Gastrocnemius medialis (tissue), 4 donors: ENCODE measurements at regions not wholly inside any gene's neighbourhood (a gene's known extent, or its start where the extent isn't known, plus 50 kb on each side); places are given as distances from the start of the nearest gene placed in this dataset.

Source experiments
- ATAC-seq, 2 donors: fragments of 150-250 bp; one replicate each; pipeline ENCODE4 v1.9.1; 2016
- DNase-seq, 2 donors: peaks; one replicate each; pipeline ENCODE4 v3.0.0-alpha.2; 2019
- H3K27ac ChIP-seq, 4 donors: fragments of 200-600 bp; sonication (generic); 1 replicate in 1 of 4; 2 replicates in 3 of 4; pipeline ENCODE4 v1.5.1; 2016 to 2018; ENCODE audit warnings: mild to moderate bottlenecking in 2 of 4, moderate library complexity in 1 of 4
- H3K27me3 ChIP-seq, 3 donors: fragments of 200-600 bp; sonication (generic) in 2 of 3; 1 replicate in 1 of 3; 2 replicates in 2 of 3; pipeline versions ENCODE4 v1.5.1 to v1.6.0; 2016 to 2019; ENCODE audit warnings: mild to moderate bottlenecking in 1 of 3, moderate library complexity in 1 of 3
- H3K36me3 ChIP-seq, 2 donors: fragments of 200-600 bp; sonication (generic) in 1 of 2; one replicate each; pipeline ENCODE4 v1.5.1; 2017 to 2018
- H3K4me1 ChIP-seq, 2 donors: fragments of 200-600 bp; sonication (generic) in 1 of 2; one replicate each; pipeline ENCODE4 v1.5.1; 2016 to 2017; ENCODE audit warnings: mild to moderate bottlenecking in 2 of 2
- H3K4me3 ChIP-seq, 4 donors: fragments of 200-600 bp; sonication (generic) in 3 of 4; 1 replicate in 1 of 4; 2 replicates in 3 of 4; pipeline ENCODE4 v1.5.1; 2016 to 2019; ENCODE audit warnings: mild to moderate bottlenecking in 2 of 4
- H3K9me3 ChIP-seq, 3 donors: fragments of 200-600 bp; sonication (generic) in 2 of 3; 1 replicate in 1 of 3; 2 replicates in 2 of 3; pipeline ENCODE4 v1.5.1; 2016 to 2019
- POLR2A ChIP-seq, 2 donors: fragments of 450-650 bp; IDR thresholded peaks; one replicate each; pipeline ENCODE4 v1.6.1; 2017; ENCODE audit warnings: antibody characterized with exemption in 2 of 2, mild to moderate bottlenecking in 2 of 2, moderate library complexity in 2 of 2
- in situ Hi-C, 4 donors: fragments of 200-750 bp; cut with MboI; loops; one replicate each; pipeline versions ENCODE4 v1.15.0 to v1.8.0; 2017; ENCODE audit warnings: low sequenced_read_pairs in 4 of 4
- intact Hi-C: fragments of 100-400 bp; cut with DNase I; formaldehyde crosslinking; loops from one replicate; pipeline ENCODE4 v1.15.1; 2023; ENCODE audit warnings: low total_unique reads
- TF ChIP-seq, protein P1 (sequence below), 5 experiments: fragments of 450-650 bp in 3 of 5; fragments of 200-600 bp in 2 of 5; sonication (generic) in 2 of 5; IDR thresholded peaks in 4 of 5; conservative IDR thresholded peaks in 1 of 5; 1 replicate in 4 of 5; 2 replicates in 1 of 5; pipeline ENCODE4 v1.5.1; 2016 to 2019; ENCODE audit warnings: antibody characterized with exemption in 5 of 5, mild to moderate bottlenecking in 3 of 5, moderate library complexity in 3 of 5

DNA sequence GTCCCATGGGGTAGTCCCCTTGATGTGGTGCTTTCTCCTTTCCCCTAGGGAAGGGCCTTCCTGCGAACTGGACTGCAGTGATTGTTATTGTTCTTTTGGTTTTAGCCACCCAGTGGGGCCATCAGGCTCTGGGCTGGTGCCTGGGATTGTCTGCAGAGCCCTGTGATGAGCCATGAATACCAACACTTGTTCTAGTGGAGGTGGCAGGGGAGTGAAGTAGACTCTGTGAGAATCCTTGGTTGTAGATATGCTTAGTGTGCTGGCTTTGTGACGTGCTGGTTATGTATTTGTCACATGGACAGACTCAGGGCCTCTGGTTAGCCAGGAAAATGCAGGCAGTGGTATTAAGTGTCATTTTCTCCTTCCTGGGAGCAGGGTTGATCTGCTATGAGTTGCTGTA, 51.8 kb upstream of the NDUFB4 start:
- Histone ChIP-seq H3K9me3 (no peaks in the 10 kb centered on the region), H3K27ac (no peak overlapping the region), H3K27me3 (no peaks in the 10 kb centered on the region), H3K4me3 (no peak overlapping the region), H3K4me1 (no peaks in the 10 kb centered on the region), H3K36me3 (no peaks in the 10 kb centered on the region)
- TF ChIP-seq POLR2A (IDR thresholded peaks at IDR 0.05), result no peak
- TF ChIP-seq, protein P1, sequence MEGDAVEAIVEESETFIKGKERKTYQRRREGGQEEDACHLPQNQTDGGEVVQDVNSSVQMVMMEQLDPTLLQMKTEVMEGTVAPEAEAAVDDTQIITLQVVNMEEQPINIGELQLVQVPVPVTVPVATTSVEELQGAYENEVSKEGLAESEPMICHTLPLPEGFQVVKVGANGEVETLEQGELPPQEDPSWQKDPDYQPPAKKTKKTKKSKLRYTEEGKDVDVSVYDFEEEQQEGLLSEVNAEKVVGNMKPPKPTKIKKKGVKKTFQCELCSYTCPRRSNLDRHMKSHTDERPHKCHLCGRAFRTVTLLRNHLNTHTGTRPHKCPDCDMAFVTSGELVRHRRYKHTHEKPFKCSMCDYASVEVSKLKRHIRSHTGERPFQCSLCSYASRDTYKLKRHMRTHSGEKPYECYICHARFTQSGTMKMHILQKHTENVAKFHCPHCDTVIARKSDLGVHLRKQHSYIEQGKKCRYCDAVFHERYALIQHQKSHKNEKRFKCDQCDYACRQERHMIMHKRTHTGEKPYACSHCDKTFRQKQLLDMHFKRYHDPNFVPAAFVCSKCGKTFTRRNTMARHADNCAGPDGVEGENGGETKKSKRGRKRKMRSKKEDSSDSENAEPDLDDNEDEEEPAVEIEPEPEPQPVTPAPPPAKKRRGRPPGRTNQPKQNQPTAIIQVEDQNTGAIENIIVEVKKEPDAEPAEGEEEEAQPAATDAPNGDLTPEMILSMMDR (IDR thresholded peaks at IDR 0.05 in 4 of 5, conservative IDR thresholded peaks at IDR 0.05 in 1 of 5), result no peak
- in situ Hi-C loops, result no loop called here
- DNase-seq (no peak), ATAC-seq (no peak)
- intact Hi-C loops, result no loop called here

DNA sequence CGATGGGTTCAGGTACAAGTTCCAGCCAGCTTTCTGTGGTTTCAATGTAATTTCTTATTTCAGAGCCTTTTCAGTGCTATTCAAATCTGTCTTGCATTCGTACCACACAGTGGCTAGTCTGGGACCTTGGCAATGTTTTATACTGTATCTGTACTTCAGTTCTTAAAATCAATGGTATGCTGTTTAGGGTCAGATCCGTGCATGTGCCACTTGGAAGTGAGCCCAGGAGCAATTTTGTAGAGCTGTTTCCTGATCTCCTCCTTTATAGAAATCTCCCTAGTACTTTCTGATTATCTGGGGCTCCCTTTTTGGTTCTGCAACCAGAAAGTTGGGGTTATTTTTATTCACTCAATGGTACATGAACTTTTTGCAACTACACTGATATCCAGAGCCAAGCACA, 59.5 kb upstream of the NDUFB4 start:
- no peak for TF ChIP-seq POLR2A (IDR thresholded peaks at IDR 0.05)
- TF ChIP-seq, protein P1 (IDR thresholded peaks at IDR 0.05 in 4 of 5, conservative IDR thresholded peaks at IDR 0.05 in 1 of 5), result no peak
- no peaks in the 10 kb centered on the region for H3K9me3 ChIP-seq
- no peaks in the 10 kb centered on the region for H3K4me1 ChIP-seq
- in situ Hi-C loops (no loop called here), intact Hi-C loops (no loop called here)
- H3K27ac ChIP-seq, result no peak overlapping the region
- H3K36me3 ChIP-seq, result no peaks in the 10 kb centered on the region
- H3K4me3 ChIP-seq, result no peak overlapping the region
- no peak for DNase-seq
- no peaks in the 10 kb centered on the region for H3K27me3 ChIP-seq
- no peak for ATAC-seq

DNA sequence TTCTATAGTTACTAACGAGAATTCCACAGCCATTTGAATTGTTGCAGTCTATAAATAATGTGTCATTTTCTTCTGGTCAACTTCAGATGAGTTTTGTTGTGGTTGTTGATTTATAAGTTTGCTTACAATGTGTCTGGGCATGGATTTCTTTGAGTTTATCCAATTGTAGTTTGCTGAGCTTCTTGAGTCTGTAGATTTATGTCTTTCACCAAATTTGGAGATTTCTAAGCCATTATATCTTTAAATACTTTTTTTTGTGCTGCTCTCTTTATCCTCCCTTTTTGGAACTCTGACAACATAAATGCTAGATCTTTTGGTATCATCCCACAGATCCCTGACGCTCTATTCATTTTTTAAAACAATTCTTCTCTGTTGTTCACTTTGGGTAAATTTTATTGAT, 63.2 kb upstream of the NDUFB4 start:
- TF ChIP-seq POLR2A (IDR thresholded peaks at IDR 0.05), result no peak
- TF ChIP-seq, protein P1 (IDR thresholded peaks at IDR 0.05 in 4 of 5, conservative IDR thresholded peaks at IDR 0.05 in 1 of 5), result no peak
- Histone ChIP-seq H3K4me1 (no peaks in the 10 kb centered on the region), H3K36me3 (no peaks in the 10 kb centered on the region), H3K27me3 (no peaks in the 10 kb centered on the region), H3K27ac (no peak overlapping the region), H3K4me3 (no peak overlapping the region), H3K9me3 (no peaks in the 10 kb centered on the region)
- ATAC-seq (no peak), DNase-seq (no peak)
- intact Hi-C loops, result no loop called here
- in situ Hi-C loops, result no loop called here

DNA sequence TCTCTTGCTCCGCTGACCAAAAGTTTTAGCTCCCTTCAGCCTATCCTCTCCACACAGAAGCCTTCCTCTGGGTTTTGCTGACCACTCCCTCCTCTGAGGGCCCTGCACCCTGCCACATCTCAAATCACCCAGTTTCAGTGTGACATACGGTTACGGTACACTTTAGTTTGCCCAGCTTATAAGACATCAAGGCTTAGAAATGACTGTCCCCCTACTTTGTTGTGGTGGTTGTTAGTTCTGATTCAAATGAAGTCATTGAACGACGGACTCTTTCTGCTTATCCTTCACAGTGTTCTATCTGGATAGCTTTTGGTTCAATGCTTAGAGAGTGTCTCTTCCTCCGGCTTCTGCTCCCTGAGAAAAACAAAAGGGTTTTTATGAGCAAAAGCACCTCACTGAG, 68.0 kb upstream of the NDUFB4 start:
- no peaks in the 10 kb centered on the region for H3K4me1 ChIP-seq
- in situ Hi-C loops (no loop called here), intact Hi-C loops (no loop called here)
- ATAC-seq, result no peak
- H3K27ac ChIP-seq, result no peak overlapping the region
- no peaks in the 10 kb centered on the region for H3K9me3 ChIP-seq
- H3K36me3 ChIP-seq, result no peaks in the 10 kb centered on the region
- no peak for TF ChIP-seq POLR2A (IDR thresholded peaks at IDR 0.05)
- TF ChIP-seq, protein P1 (IDR thresholded peaks at IDR 0.05 in 4 of 5, conservative IDR thresholded peaks at IDR 0.05 in 1 of 5), result no peak
- no peak overlapping the region for H3K4me3 ChIP-seq
- no peak for DNase-seq
- no peaks in the 10 kb centered on the region for H3K27me3 ChIP-seq
